T47D (cell line): ENCODE measurements at regions not wholly inside any gene's neighbourhood (a gene's known extent, or its start where the extent isn't known, plus 50 kb on each side); places are given as distances from the start of the nearest gene placed in this dataset.

Experiments used
- DNase-seq, 2 experiments: peaks; one replicate each; pipeline versions ENCODE4 v3.0.0 to v3.0.0-alpha.2; 2011 to 2012; ENCODE audit warnings: low read depth in 1 of 2, low spot score in 1 of 2
- JUND ChIP-seq: IDR thresholded peaks from 2 replicates; pipeline ENCODE4 v1.6.1; 2012; ENCODE audit warnings: low read depth
- in situ Hi-C: cut with HindIII; loops from 2 replicates; pipeline ENCODE4 v1.10.0; 2016; ENCODE audit warnings: low sequenced_read_pairs, low pct_unique_long_range_greater_than_20kb

GRCh38 chr2:238584617-238585016 is 157.9 kb downstream of the ASB1 start:
- TF ChIP-seq JUND: no peak
- in situ Hi-C loops: no loop called here
- DNase-seq: no peak

DNA sequence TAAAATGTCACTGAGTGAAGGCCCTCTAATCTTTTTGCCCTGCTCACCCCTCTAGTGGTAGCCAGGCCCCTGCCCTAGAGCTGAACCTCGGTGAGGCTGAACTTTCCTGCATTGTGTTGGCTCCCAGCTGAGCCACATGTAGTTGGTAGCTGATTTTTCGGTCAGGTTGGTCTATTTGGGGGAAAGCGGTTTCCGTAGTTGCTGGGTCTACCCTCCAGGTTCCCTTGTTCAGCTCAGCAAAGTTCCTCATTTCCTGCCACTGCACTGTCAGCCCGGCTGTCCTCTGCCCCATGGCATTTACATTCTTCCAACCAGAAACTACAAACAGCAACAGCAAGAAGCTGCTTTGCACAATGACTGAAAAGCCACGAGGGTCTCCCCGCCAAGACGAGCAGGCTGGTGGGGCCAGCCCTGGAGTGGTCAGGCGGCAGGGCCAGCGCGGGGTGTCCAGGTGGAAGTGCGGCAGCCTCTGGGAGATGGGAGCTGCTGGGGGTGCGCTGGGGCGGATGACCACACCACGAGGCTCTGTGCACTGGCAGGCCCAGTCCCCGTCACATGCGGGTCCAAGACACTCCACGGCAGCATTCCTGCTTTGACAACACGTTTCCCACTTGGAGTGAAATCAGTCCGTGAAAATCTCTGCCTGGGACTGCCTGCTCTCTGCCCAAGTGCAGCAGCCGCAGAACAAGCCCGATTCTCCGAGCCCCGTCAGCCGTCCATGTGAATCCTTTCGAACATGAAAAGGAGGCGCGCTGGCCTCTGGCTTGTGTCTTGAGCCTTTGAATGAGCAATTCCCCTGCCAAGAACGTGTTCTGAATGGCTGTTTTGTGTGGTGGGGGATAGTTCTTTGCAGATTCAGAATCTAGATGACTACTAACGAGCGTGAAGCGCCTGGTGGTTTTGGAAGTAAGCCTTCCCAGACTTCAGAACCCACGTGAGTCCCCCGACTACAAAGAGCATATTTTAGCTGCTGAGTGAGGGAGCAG is 159.4 kb downstream of the ASB1 start:
- no peak for TF ChIP-seq JUND
- DNase-seq: no peak
- in situ Hi-C loops: no loop called here

DNA sequence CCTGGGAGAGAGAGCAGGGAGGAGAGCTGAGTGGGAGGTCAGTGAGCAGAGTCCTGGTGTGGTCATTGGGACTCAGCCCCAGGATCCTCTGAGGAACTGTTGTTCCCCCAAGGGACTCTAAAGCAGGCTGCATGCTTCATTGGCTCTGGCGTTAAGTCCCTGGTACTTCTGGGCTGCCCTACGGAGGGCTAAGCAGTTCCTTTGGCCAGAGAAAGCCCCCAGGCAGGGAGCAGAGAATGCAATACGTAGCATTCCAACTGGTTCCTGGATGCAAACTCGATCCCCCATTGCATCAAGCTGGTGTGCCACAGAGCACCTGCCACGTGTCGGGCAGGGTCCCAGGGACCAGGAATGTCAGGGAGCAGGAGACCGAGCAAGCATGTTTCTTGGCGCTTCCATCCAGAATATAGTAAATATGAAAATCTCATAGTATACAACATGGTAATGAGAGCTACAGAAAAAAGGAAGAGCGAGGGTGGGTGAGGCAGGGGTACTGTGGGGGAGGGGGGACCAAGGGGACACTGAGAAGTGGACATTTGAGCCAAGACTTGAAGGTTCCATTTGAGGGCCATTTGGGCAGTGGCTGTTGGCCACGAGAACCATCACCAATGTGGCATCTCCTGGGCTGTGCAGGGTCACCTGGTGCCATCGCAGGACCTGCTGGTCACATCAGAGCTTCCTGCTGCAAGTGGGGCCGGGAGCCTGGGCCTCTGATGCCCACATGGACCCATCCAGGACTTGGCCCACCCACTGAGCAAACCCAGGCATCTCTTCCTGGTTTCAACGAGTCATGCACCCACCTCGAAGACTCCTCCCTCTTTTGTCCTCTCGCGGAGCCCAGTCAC is 160.4 kb downstream of the ASB1 start:
- TF ChIP-seq JUND: no peak
- DNase-seq: no peak
- in situ Hi-C loops: no loop called here

- DNase-seq: no peak
- no peak for TF ChIP-seq JUND
- in situ Hi-C loops: no loop called here
Measured at GRCh38 chr2:238587776-238588660, 161.3 kb downstream of the ASB1 start.

- DNase-seq: no peak
- in situ Hi-C loops: no loop called here
- no peak for TF ChIP-seq JUND
Measured at GRCh38 chr2:238589591-238590460, 163.1 kb downstream of the ASB1 start.

- TF ChIP-seq JUND: no peak
- in situ Hi-C loops: no loop called here
- no peak for DNase-seq
Measured at GRCh38 chr2:238591732-238592131, 165.0 kb downstream of the ASB1 start.

DNA sequence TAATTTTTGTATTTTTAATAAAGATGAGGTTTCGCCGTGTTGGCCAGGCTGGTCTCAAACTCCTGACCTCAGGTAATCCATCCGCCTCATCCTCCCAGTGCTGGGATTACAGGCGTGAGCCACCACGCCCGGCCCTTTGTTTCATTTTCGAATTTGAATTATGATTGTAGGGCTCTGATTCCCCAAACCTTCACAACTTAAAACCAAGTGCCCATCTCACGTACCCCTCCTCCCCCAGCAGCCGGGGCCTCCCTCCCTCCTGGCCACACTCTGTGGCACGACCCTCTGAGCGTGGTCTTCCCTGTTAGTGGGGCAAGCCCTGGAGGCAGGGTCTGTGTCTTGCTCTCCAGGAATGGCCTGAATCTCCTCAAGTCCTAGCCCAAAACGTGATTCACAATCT is 166.5 kb downstream of the ASB1 start:
- no peak for DNase-seq

DNA sequence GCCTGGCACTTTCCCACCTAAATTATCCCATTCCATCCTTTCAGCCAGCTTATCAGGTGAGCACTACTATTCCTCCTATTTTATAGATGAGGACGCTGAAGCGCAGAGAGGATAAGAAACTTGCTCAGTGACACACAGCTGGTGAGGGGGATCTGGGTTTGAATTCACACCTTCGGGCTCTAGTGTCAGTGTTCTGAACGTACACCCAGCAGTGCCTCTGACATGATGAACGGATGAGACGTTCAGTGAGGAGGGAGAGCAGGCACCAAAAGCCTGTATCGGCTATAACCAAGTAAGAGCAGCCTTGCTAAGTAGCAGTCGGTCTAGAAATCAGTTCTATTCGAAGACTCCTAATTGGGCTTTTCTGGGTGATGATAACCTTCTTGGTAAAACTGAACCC is 167.0 kb downstream of the ASB1 start:
- DNase-seq: no peak
- TF ChIP-seq JUND: no peak
- in situ Hi-C loops: no loop called here

More for the DNA sequence above, 166.5 kb downstream of the ASB1 start:
- in situ Hi-C loops: no loop called here
- no peak for TF ChIP-seq JUND

- TF ChIP-seq JUND: no peak
- DNase-seq: no peak
- in situ Hi-C loops: no loop called here
Measured at GRCh38 chr2:238594796-238595749, 168.3 kb downstream of the ASB1 start.

GRCh38 chr2:238595750-238596570 is 169.2 kb downstream of the ASB1 start:
- TF ChIP-seq JUND: no peak
- no peak for DNase-seq
- in situ Hi-C loops: no loop called here
